H1 (cell line): ENCODE measurements at regions not wholly inside any gene's neighbourhood (a gene's known extent, or its start where the extent isn't known, plus 50 kb on each side); places are given as distances from the start of the nearest gene placed in this dataset.

ENCODE experiments used
- CTCF ChIA-PET: fragments of 300-600 bp; sonication (Branson Sonifier 250); formaldehyde crosslinking; loops from one replicate; lab custom pipeline; 2021; ENCODE audit not compliant: partially characterized antibody; lab: Charles Lee
- POLR2A ChIA-PET: fragments of 300-600 bp; sonication (Branson Sonifier 250); formaldehyde crosslinking; loops from one replicate; lab custom pipeline; 2021; ENCODE audit warnings: inconsistent platforms; ENCODE audit not compliant: partially characterized antibody; lab: Charles Lee
- DNase-seq, 2 experiments: peaks; one replicate each; pipeline versions ENCODE4 v3.0.0 to v3.0.0-alpha.2; 2010 to 2022; ENCODE audit warnings: low spot score in 2 of 2, low read depth in 1 of 2, mixed read lengths in 1 of 2
- FAIRE-seq: peaks from 2 replicates; lab custom pipeline; 2011; peaks lifted over from hg19 to GRCh38; lab: Jason Lieb, UNC
- H2AFZ ChIP-seq: 2 replicates; pipeline ENCODE4 v1.8.1; 2012; ENCODE audit warnings: low read length, inconsistent platforms
- H2AK5ac ChIP-seq: 2 replicates; pipeline ENCODE4 v1.6.1; 2013; ENCODE audit warnings: low read depth, low read length
- H2BK120ac ChIP-seq: replicated peaks from 2 replicates; pipeline ENCODE3; 2013; ENCODE audit warnings: low read depth, low read length, inconsistent platforms
- H2BK12ac ChIP-seq: 2 replicates; pipeline ENCODE4 v1.6.1; 2013; ENCODE audit warnings: low read depth, low read length
- H2BK15ac ChIP-seq: 2 replicates; pipeline ENCODE4 v1.6.1; 2013; ENCODE audit warnings: low read length
- H2BK20ac ChIP-seq: 2 replicates; pipeline ENCODE4 v1.6.1; 2013; ENCODE audit warnings: low read length
- H2BK5ac ChIP-seq: 2 replicates; pipeline ENCODE4 v1.6.1; 2013; ENCODE audit warnings: low read depth, low read length
- H3K14ac ChIP-seq: 2 replicates; pipeline ENCODE4 v1.6.1; 2013; ENCODE audit warnings: inconsistent platforms; ENCODE audit not compliant: insufficient read length
- H3K18ac ChIP-seq: 2 replicates; pipeline ENCODE4 v1.6.1; 2013; ENCODE audit warnings: low read length; ENCODE audit errors: extremely low read depth
- H3K23ac ChIP-seq: 2 replicates; pipeline ENCODE4 v1.6.1; 2013; ENCODE audit warnings: inconsistent platforms; ENCODE audit not compliant: insufficient read length
- H3K23me2 ChIP-seq: 2 replicates; pipeline ENCODE4 v1.6.1; 2013; ENCODE audit warnings: low read depth, low read length
- H3K27ac ChIP-seq: 2 replicates; pipeline ENCODE4 v1.6.1; 2011; ENCODE audit warnings: low read depth, low read length, inconsistent platforms
- H3K27me3 ChIP-seq, 4 experiments: replicated peaks in 1 of 4; 1 replicate in 1 of 4; 2 replicates in 3 of 4; pipeline versions ENCODE4 v1.6.1 to v1.8.1; 2011 to 2013; ENCODE audit warnings: low read length in 3 of 4, mild to moderate bottlenecking in 3 of 4, inconsistent platforms in 2 of 4, mixed read lengths in 2 of 4, moderate library complexity in 1 of 4; ENCODE audit not compliant: control insufficient read depth in 3 of 4, insufficient read depth in 3 of 4; ENCODE audit errors: extremely low read depth in 1 of 4
- H3K36me3 ChIP-seq, 4 experiments: 2 replicates each; pipeline versions ENCODE4 v1.6.1 to v1.8.1; 2011 to 2013; ENCODE audit warnings: mild to moderate bottlenecking in 4 of 4, low read length in 3 of 4, moderate library complexity in 2 of 4, control low read depth in 1 of 4, inconsistent platforms in 1 of 4; ENCODE audit not compliant: insufficient read depth in 4 of 4, control insufficient read depth in 2 of 4
- H3K4ac ChIP-seq: replicated peaks from 2 replicates; pipeline ENCODE3; 2013; ENCODE audit warnings: low read length, low read depth, mixed read lengths, inconsistent platforms; ENCODE audit not compliant: insufficient read length
- H3K4me1 ChIP-seq, 4 experiments: replicated peaks in 1 of 4; 1 replicate in 1 of 4; 2 replicates in 3 of 4; pipeline versions ENCODE4 v1.6.1 to v1.8.1; 2011 to 2013; ENCODE audit warnings: low read length in 3 of 4, inconsistent platforms in 2 of 4, mixed read lengths in 1 of 4; ENCODE audit not compliant: insufficient read depth in 4 of 4, control insufficient read depth in 3 of 4
- H3K4me2 ChIP-seq, 2 experiments: 2 replicates each; pipeline versions ENCODE4 v1.6.1 to v1.8.1; 2011 to 2013; ENCODE audit warnings: low read depth in 2 of 2, low read length in 2 of 2, control low read depth in 1 of 2, inconsistent platforms in 1 of 2, mild to moderate bottlenecking in 1 of 2; ENCODE audit not compliant: insufficient read depth in 1 of 2
- H3K4me3 ChIP-seq, 4 experiments: fragments of 200-600, 300-600 bp in 1 of 4; sonication (generic), shearing (Covaris generic), sonication (Bioruptor Twin) in 1 of 4; 2 replicates each; pipeline versions ENCODE4 v1.5.1 to v1.8.1; 2011 to 2016; ENCODE audit warnings: low read length in 4 of 4, low read depth in 3 of 4, control low read depth in 2 of 4, inconsistent platforms in 2 of 4, mild to moderate bottlenecking in 2 of 4, mixed read lengths in 1 of 4, moderate library complexity in 1 of 4; ENCODE audit not compliant: insufficient read depth in 2 of 4; ENCODE audit errors: extremely low read depth in 1 of 4
- H3K56ac ChIP-seq: replicated peaks from 2 replicates; pipeline ENCODE3; 2013; ENCODE audit warnings: low read depth, mild to moderate bottlenecking, mixed read lengths, low read length, inconsistent platforms; ENCODE audit not compliant: insufficient read length
- H3K79me1 ChIP-seq: 2 replicates; pipeline ENCODE4 v1.6.1; 2013; ENCODE audit warnings: low read depth, low read length, control low read depth
- H3K79me2 ChIP-seq, 2 experiments: 2 replicates each; pipeline versions ENCODE4 v1.6.1 to v1.8.1; 2012 to 2013; ENCODE audit warnings: low read length in 2 of 2, mild to moderate bottlenecking in 2 of 2, inconsistent platforms in 1 of 2; ENCODE audit not compliant: insufficient read depth in 2 of 2, control insufficient read depth in 1 of 2
- H3K9ac ChIP-seq, 4 experiments: replicated peaks in 1 of 4; 1 replicate in 1 of 4; 2 replicates in 3 of 4; pipeline versions ENCODE4 v1.6.1 to v1.8.1; 2011 to 2013; ENCODE audit warnings: low read depth in 3 of 4, low read length in 3 of 4, control low read depth in 2 of 4, mild to moderate bottlenecking in 2 of 4, moderate library complexity in 2 of 4, inconsistent platforms in 1 of 4; ENCODE audit errors: extremely low read depth in 1 of 4
- H3K9me3 ChIP-seq, 2 experiments: 2 replicates each; pipeline versions ENCODE4 v1.6.1 to v1.8.1; 2012 to 2013; ENCODE audit warnings: mild to moderate bottlenecking in 2 of 2, moderate library complexity in 2 of 2, control low read depth in 1 of 2, inconsistent platforms in 1 of 2, low read depth in 1 of 2, low read length in 1 of 2, mixed read lengths in 1 of 2; ENCODE audit not compliant: insufficient read depth in 2 of 2
- H4K20me1 ChIP-seq, 2 experiments: replicated peaks in 1 of 2; 2 replicates each; pipeline versions ENCODE3 to v1.8.1; 2011 to 2013; ENCODE audit warnings: inconsistent platforms in 2 of 2, low read length in 2 of 2, mild to moderate bottlenecking in 1 of 2; ENCODE audit not compliant: insufficient read depth in 2 of 2, control insufficient read depth in 1 of 2
- H4K5ac ChIP-seq: 2 replicates; pipeline ENCODE4 v1.6.1; 2013; ENCODE audit warnings: low read length, low read depth, mixed read lengths, inconsistent platforms; ENCODE audit not compliant: insufficient read length
- H4K8ac ChIP-seq: 2 replicates; pipeline ENCODE4 v1.8.0; 2013; ENCODE audit warnings: mild to moderate bottlenecking, moderate library complexity, low read length, inconsistent platforms; ENCODE audit not compliant: insufficient read depth; ENCODE audit errors: extremely low read depth
- H4K91ac ChIP-seq: replicated peaks from 2 replicates; pipeline ENCODE3; 2013; ENCODE audit warnings: low read length, mixed read lengths, inconsistent platforms; ENCODE audit not compliant: insufficient read length
- CTBP2 ChIP-seq: IDR thresholded peaks from 2 replicates; pipeline ENCODE4 v1.7.0; 2011; ENCODE audit warnings: borderline replicate concordance, mild to moderate bottlenecking, moderate library complexity, mixed read lengths, low read length; ENCODE audit not compliant: insufficient read depth, insufficient read length
- MAX ChIP-seq: IDR thresholded peaks from 2 replicates; pipeline ENCODE4 v1.6.1; 2012; ENCODE audit warnings: inconsistent platforms
- SP2 ChIP-seq: IDR thresholded peaks from 2 replicates; pipeline ENCODE4 v1.6.1; 2012; ENCODE audit warnings: mild to moderate bottlenecking, low read length, inconsistent platforms
- WGBS, 2 experiments: shearing (Covaris generic) in 1 of 2; methylation state at CpG; one replicate each; pipeline versions ENCODE4 v1.1.6 to v1.1.7; 2013 to 2015; ENCODE audit warnings: low lambda C conversion rate in 2 of 2, mixed read lengths in 2 of 2, inconsistent platforms in 1 of 2, low coverage in 1 of 2, missing lambda C conversion rate in 1 of 2; ENCODE audit not compliant: insufficient replicate concordance in 2 of 2, insufficient coverage in 1 of 2, insufficient read length in 1 of 2; ENCODE audit errors: extremely low coverage in 1 of 2, missing lambda C conversion rate in 1 of 2; 5-methylcytosine and 5-hydroxymethylcytosine counted together

- H3K79me2 ChIP-seq, result no peaks in the 10 kb centered on the region
- no peak overlapping the region; the same call in 1 of the 2 replicates for H2BK15ac ChIP-seq
- TF ChIP-seq CTBP2 (no peak), MAX (no peak), SP2 (no peak)
- H2AFZ ChIP-seq, result no peak overlapping the region
- no peak overlapping the region for H2BK5ac ChIP-seq
- no peak overlapping the region for H3K4ac ChIP-seq
- H3K18ac ChIP-seq, result no peak overlapping the region
- no peaks in the 10 kb centered on the region for H3K27me3 ChIP-seq
- no peak for DNase-seq
- no peak overlapping the region for H3K56ac ChIP-seq
- H4K20me1 ChIP-seq, result no peaks in the 10 kb centered on the region
- no peak overlapping the region for H3K14ac ChIP-seq
- H2BK20ac ChIP-seq, result no peak overlapping the region
- no peak overlapping the region for H4K91ac ChIP-seq
- ChIA-PET POLR2A (interaction anchor here (0.8 kb wide), 1 partner anchor 312 kb away, joined by 3 read pairs; the partner anchor contains the start of genes BRIX1 and RAD1), CTCF (interaction anchor here (0.8 to 3.1 kb wide), 7 partner anchors 11 to 294 kb away, joined by 3 to 10 read pairs (median 4); no protein-coding TSS in a partner anchor)
- no peak overlapping the region for H4K5ac ChIP-seq
- no peaks in the 10 kb centered on the region for H3K79me1 ChIP-seq
- no peak overlapping the region for H3K9ac ChIP-seq
- H3K23ac ChIP-seq, result no peak overlapping the region
- WGBS, 2 experiments, result 97% methylated on average over 2 of the region's 2 CpGs; no CpG with 5 or more reads in 1 of the 2 experiments
- no peak overlapping the region for H3K4me3 ChIP-seq
- no peak for FAIRE-seq
- peaks cover 2% of the 10 kb centered on the region; the same call in 1 of the 2 replicates for H3K23me2 ChIP-seq
- no peak overlapping the region for H4K8ac ChIP-seq
- no peak overlapping the region for H3K27ac ChIP-seq
- no peaks in the 10 kb centered on the region; a peak in 1 of 8 replicates for H3K36me3 ChIP-seq
- no peak overlapping the region for H2BK12ac ChIP-seq
- no peak overlapping the region for H2BK120ac ChIP-seq
- no peak overlapping the region for H2AK5ac ChIP-seq
- H3K4me1 ChIP-seq, result peaks cover 0 to 2% (median 0%) of the 10 kb centered on the region in 4 experiments; a peak in 1 of 7 replicates
- H3K9me3 ChIP-seq, result no peaks in the 10 kb centered on the region
- no peak overlapping the region for H3K4me2 ChIP-seq
Measured at GRCh38 chr5:34603378-34603777, 52.8 kb upstream of the RAI14 start.
